Cardiac fibroblast (primary cell): ENCODE measurements at regions not wholly inside any gene's neighbourhood (a gene's known extent, or its start where the extent isn't known, plus 50 kb on each side); places are given as distances from the start of the nearest gene placed in this dataset.

Experiments
- DNase-seq, 2 donors: peaks; one replicate each; pipeline versions ENCODE4 v3.0.0 to v3.0.0-alpha.2; 2010; ENCODE audit warnings: low read depth in 2 of 2
- H3K4me3 ChIP-seq, 2 donors: replicated peaks in 1 of 2; 1 replicate in 1 of 2; 2 replicates in 1 of 2; pipeline ENCODE4 v1.5.1; 2011; ENCODE audit warnings: low read depth in 2 of 2, low read length in 2 of 2, mild to moderate bottlenecking in 2 of 2, moderate library complexity in 1 of 2
- TF ChIP-seq, protein P1 (sequence below): IDR thresholded peaks from one replicate; pipeline ENCODE4 v1.5.1; 2011; ENCODE audit warnings: low read depth, mild to moderate bottlenecking, low read length, inconsistent platforms

DNA sequence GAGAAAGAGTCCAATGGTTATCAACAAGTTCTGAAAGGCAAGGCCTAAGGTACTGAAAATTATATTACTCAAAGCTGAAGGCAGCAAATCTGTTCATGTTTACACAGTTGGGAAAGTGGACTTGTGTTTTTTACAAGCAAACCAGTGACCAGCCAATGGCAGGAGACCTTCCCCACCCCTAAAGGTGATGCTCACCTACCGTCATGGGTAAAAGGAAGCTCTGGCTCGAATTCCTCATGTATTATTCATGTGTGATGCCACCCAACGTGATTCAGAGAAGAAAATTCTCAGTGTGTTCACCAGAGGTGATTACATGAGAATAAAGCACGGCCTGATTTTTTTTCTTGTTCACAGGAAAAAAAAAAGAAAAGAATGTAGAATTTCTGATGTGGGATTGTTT lies 1161.2 kb upstream of the SEL1L start:
- no peak for DNase-seq
- TF ChIP-seq, protein P1, sequence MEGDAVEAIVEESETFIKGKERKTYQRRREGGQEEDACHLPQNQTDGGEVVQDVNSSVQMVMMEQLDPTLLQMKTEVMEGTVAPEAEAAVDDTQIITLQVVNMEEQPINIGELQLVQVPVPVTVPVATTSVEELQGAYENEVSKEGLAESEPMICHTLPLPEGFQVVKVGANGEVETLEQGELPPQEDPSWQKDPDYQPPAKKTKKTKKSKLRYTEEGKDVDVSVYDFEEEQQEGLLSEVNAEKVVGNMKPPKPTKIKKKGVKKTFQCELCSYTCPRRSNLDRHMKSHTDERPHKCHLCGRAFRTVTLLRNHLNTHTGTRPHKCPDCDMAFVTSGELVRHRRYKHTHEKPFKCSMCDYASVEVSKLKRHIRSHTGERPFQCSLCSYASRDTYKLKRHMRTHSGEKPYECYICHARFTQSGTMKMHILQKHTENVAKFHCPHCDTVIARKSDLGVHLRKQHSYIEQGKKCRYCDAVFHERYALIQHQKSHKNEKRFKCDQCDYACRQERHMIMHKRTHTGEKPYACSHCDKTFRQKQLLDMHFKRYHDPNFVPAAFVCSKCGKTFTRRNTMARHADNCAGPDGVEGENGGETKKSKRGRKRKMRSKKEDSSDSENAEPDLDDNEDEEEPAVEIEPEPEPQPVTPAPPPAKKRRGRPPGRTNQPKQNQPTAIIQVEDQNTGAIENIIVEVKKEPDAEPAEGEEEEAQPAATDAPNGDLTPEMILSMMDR: no peak
- H3K4me3 ChIP-seq: no peak overlapping the region

DNA sequence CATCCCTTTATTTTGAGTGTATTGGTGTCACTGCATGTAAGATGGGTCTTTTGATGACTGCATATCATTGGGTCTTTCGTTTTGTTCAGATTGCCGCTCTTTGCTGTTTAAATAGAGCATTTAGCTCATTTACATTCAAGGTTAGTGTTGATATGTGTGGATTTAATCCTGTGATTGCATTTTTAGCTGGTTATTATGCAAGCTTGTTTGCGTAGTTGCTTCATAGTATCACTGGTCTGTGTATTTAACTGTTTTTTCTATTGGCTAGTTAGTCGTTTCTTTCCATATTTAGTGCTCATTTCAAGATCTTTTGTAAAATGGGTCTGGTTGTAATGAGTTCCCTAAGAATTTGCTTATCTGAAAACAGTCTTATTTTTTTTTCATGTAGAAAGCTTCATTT lies 1170.6 kb upstream of the SEL1L start:
- TF ChIP-seq, protein P1: no peak

DNA sequence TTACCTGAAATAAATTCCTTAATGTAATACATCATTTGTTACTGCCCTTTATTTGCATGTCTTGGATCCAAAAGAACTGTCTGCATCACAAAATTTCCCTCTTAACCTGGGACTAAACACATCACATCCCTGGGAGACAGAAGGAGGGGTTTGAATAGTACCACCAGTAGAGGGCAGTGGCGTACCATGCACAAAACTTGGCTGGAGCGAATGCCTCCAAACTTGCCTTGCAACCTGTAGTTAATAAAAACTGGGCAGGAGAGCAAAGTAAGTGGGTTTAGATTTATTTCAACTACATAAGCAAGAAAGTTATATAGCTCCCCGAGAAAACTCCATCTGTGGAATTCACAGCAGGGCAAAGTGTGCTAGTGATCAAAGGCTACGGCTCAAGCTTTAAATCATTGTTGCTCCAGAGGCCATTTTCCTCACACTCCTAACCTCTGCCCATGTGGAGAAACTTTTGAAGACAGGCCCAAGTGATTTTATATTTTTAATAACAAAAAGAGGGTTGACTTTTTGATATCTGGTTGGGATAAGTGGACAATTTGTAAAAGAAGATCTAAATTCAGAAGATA lies 1176.7 kb upstream of the SEL1L start:
- TF ChIP-seq, protein P1: peak; percentile 74
- H3K4me3 ChIP-seq: no peak overlapping the region
- DNase-seq: peak; percentile 53 to 69

More for the DNA sequence above, 1170.6 kb upstream of the SEL1L start:
- no peak for DNase-seq
- H3K4me3 ChIP-seq: no peak overlapping the region

DNA sequence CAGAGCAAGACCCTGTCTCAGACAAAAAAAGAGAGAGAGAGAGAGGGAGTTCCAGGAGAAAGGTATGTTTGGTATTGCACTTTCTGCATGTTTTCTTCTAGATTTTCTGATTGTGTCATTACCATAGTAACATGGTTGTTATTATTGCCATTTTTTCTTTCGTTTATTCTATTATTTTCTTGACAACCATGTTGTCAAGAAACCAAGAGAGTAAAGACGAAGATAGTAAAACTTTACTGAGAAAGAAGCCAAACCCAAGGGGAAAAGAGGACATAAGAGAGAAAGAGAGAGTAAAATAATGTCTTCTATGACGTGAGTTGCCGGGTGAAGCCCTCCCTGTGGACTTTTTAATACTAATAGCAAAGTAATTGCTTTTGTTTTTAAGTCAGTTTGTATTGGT lies 1186.0 kb upstream of the SEL1L start:
- TF ChIP-seq, protein P1: no peak
- DNase-seq: no peak
- no peak overlapping the region for H3K4me3 ChIP-seq

DNA sequence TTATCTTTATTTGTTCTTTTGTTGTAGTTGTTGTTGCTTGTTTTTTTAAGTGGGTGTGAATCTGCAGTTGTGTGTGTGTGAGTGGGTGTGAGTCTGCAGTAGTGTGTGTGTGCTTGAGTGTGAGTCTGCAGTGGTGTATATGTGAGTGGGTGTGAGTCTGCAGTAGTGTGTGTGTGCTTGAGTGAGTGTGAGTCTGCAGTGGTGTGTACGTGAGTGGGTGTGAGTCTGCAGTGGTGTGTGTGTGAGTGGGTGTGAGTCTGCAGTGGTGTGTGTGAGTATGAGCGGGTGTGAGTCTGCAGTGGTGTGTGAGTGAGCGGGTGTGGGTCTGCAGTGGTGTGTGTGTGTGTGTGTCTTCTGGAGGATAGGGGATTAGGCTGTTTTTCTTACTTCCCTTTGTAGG lies 1186.8 kb upstream of the SEL1L start:
- TF ChIP-seq, protein P1: no peak
- no peak overlapping the region for H3K4me3 ChIP-seq
- DNase-seq: no peak

DNA sequence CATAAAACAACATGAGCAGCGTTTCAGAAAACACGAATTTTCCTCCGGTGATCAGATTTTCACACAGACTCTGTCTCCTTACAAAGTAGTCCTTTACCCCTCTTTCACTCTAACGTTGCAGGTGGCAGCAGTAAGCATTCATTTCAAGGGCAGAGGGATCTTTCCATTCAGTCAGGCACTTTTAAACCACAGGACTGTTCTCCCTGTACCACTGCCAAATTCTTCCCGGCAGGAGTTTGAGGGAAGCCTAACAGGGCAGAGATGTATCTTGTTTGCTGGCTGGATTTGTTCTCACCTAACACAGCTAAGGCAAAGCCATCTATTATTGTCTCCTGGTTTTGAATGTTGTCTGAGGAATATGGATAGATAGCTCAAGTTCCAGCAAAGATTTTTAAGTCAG lies 1187.3 kb upstream of the SEL1L start:
- no peak overlapping the region for H3K4me3 ChIP-seq
- TF ChIP-seq, protein P1: no peak
- DNase-seq: peak in 1 of 2 donors; percentile 1

DNA sequence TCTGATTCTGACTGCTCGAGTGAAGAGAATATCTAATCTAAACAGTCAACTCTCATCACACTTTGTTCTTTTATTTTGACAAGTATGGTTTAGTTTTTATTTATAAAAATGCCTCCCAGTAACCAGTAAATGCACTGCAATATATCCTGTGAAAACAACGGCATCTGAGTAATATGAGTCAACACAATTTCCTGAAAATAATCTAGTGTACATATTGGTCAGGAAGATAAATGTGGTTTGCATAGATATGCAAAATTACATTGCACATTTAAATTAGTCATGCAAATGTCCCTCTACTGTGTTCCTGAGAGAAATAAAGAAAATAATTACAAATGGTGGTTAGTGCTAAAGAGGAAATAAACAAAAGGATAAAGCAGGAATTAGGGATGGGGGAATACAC lies 1190.7 kb upstream of the SEL1L start:
- TF ChIP-seq, protein P1: no peak
- DNase-seq: peak in 1 of 2 donors; percentile 4
- no peak overlapping the region for H3K4me3 ChIP-seq
